HepG2 (cell line): ENCODE measurements at regions not wholly inside any gene's neighbourhood (a gene's known extent, or its start where the extent isn't known, plus 50 kb on each side); places are given as distances from the start of the nearest gene placed in this dataset.

ENCODE experiments used
- ELF4 ChIP-seq: sonication (generic); formaldehyde crosslinking; IDR thresholded peaks from 2 replicates; pipeline ENCODE4 v1.5.0; 2020; ENCODE audit warnings: missing genetic modification reagents, mild to moderate bottlenecking, moderate library complexity, borderline replicate concordance
- ETV5 ChIP-seq: IDR thresholded peaks from 2 replicates; pipeline ENCODE4 v1.6.1; 2018; ENCODE audit warnings: missing biosample characterization, missing genetic modification reagents, inconsistent platforms, borderline replicate concordance
- RFX1 ChIP-seq: fragments of 450-650 bp; IDR thresholded peaks from 2 replicates; pipeline ENCODE4 v1.6.1; 2017
- SMC3 ChIP-seq: IDR thresholded peaks from 2 replicates; pipeline ENCODE4 v1.6.1; 2011; ENCODE audit warnings: low read length, improper control_type of control experiment
- TAF1 ChIP-seq: sonication (generic); formaldehyde crosslinking; IDR thresholded peaks from 2 replicates; pipeline ENCODE4 v1.4.0; 2020; ENCODE audit warnings: missing genetic modification reagents
- TCF12 ChIP-seq, 2 experiments: fragments of 450-650 bp in 1 of 2; sonication (generic) in 1 of 2; formaldehyde crosslinking in 1 of 2; IDR thresholded peaks; 2 replicates each; pipeline versions ENCODE4 v1.6.1 to v1.8.0; 2017 to 2022; ENCODE audit warnings: antibody characterized with exemption in 1 of 2, mild to moderate bottlenecking in 1 of 2, missing genetic modification reagents in 1 of 2, moderate library complexity in 1 of 2

- no peak for TF ChIP-seq TCF12 (IDR thresholded peaks at IDR 0.05)
- TF ChIP-seq TCF12 (CRISPR knock-in tag; IDR thresholded peaks at IDR 0.05): no peak
- TF ChIP-seq TAF1 (CRISPR knock-in tag): no peak
- TF ChIP-seq ETV5 (CRISPR knock-in tag): no peak
- no peak for TF ChIP-seq SMC3
- no peak for TF ChIP-seq RFX1
- no peak for TF ChIP-seq ELF4 (CRISPR knock-in tag)
Observed at GRCh38 chr18:13999231-13999630, 83.9 kb upstream of the MC2R start.
